ENCODE measurements at regions not wholly inside any gene's neighbourhood (a gene's known extent, or its start where the extent isn't known, plus 50 kb on each side); places are given as distances from the start of the nearest gene placed in this dataset.

DNA sequence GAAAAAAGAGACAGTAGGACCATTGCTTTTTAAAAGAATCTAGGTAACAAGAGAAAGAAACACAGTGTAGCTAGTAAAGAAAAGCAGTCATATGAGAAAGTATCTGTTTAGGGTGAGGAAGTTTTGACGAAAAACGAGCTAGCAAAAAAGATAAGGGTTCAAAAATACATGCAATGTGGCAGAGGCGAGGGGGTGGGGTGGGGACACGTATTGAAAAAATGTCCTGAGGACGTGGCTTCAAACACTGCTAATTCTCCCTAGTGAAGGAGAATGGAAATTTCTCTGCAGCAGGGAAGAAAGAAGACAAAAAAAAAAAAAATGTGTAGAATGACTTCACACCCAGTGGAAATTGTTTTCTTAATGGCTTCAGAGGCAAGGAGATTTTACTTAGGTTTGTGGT, 856.4 kb upstream of the INTU start:
- no peak for DNase-seq (ENCODE audit: low spot score)
- no peak overlapping the region for H3K4me3 ChIP-seq (ENCODE audit: low read depth in 1 of 3, low read length in 3 of 3)
- H3K4me1 ChIP-seq (ENCODE audit: control insufficient read depth in 4 of 4, insufficient read depth in 4 of 4, low read length in 3 of 4), result no peaks in the 10 kb centered on the region
- H3K9me3 ChIP-seq (ENCODE audit: control insufficient read depth in 4 of 4, low read length in 3 of 4), result no peaks in the 10 kb centered on the region
- WGBS, result 48% methylated on average over 5 of the region's 5 CpGs
- TF ChIP-seq, protein P1, sequence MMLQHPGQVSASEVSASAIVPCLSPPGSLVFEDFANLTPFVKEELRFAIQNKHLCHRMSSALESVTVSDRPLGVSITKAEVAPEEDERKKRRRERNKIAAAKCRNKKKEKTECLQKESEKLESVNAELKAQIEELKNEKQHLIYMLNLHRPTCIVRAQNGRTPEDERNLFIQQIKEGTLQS (IDR thresholded peaks at IDR 0.05), result no peak
- TF ChIP-seq JUND (IDR thresholded peaks at IDR 0.05) (no peak), FOXA2 (IDR thresholded peaks at IDR 0.05) (no peak), HNF4A (conservative IDR thresholded peaks at IDR 0.05) (no peak), HNF4G (IDR thresholded peaks at IDR 0.05) (no peak), FOXA1 (IDR thresholded peaks at IDR 0.05) (no peak), YY1 (IDR thresholded peaks at IDR 0.05) (no peak), GABPA (IDR thresholded peaks at IDR 0.05 in 1 of 2, conservative IDR thresholded peaks at IDR 0.05 in 1 of 2) (no peak), RAD21 (IDR thresholded peaks at IDR 0.05) (no peak), SP1 (IDR thresholded peaks at IDR 0.05) (no peak)
- TF ChIP-seq, protein P2, sequence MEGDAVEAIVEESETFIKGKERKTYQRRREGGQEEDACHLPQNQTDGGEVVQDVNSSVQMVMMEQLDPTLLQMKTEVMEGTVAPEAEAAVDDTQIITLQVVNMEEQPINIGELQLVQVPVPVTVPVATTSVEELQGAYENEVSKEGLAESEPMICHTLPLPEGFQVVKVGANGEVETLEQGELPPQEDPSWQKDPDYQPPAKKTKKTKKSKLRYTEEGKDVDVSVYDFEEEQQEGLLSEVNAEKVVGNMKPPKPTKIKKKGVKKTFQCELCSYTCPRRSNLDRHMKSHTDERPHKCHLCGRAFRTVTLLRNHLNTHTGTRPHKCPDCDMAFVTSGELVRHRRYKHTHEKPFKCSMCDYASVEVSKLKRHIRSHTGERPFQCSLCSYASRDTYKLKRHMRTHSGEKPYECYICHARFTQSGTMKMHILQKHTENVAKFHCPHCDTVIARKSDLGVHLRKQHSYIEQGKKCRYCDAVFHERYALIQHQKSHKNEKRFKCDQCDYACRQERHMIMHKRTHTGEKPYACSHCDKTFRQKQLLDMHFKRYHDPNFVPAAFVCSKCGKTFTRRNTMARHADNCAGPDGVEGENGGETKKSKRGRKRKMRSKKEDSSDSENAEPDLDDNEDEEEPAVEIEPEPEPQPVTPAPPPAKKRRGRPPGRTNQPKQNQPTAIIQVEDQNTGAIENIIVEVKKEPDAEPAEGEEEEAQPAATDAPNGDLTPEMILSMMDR (IDR thresholded peaks at IDR 0.05; ENCODE audit: low read depth, low read length, missing input control), result no peak
- TF ChIP-seq, protein P3, sequence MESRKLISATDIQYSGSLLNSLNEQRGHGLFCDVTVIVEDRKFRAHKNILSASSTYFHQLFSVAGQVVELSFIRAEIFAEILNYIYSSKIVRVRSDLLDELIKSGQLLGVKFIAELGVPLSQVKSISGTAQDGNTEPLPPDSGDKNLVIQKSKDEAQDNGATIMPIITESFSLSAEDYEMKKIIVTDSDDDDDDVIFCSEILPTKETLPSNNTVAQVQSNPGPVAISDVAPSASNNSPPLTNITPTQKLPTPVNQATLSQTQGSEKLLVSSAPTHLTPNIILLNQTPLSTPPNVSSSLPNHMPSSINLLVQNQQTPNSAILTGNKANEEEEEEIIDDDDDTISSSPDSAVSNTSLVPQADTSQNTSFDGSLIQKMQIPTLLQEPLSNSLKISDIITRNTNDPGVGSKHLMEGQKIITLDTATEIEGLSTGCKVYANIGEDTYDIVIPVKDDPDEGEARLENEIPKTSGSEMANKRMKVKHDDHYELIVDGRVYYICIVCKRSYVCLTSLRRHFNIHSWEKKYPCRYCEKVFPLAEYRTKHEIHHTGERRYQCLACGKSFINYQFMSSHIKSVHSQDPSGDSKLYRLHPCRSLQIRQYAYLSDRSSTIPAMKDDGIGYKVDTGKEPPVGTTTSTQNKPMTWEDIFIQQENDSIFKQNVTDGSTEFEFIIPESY (IDR thresholded peaks at IDR 0.05), result no peak
- TF ChIP-seq, protein P4, sequence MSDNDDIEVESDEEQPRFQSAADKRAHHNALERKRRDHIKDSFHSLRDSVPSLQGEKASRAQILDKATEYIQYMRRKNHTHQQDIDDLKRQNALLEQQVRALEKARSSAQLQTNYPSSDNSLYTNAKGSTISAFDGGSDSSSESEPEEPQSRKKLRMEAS (IDR thresholded peaks at IDR 0.05), result no peak
- no peaks in the 10 kb centered on the region for H3K27me3 ChIP-seq (ENCODE audit: control insufficient read depth in 4 of 4, insufficient read depth in 4 of 4, low read length in 3 of 4)
- H3K9ac ChIP-seq (ENCODE audit: low read depth in 1 of 2, low read length in 2 of 2), result no peak overlapping the region
- H3K36me3 ChIP-seq (ENCODE audit: control insufficient read depth in 4 of 4, insufficient read depth in 3 of 4, low read depth in 1 of 4, low read length in 3 of 4), result no peaks in the 10 kb centered on the region
- H3K27ac ChIP-seq (ENCODE audit: low read depth in 1 of 2, low read length in 2 of 2), result no peak overlapping the region

DNA sequence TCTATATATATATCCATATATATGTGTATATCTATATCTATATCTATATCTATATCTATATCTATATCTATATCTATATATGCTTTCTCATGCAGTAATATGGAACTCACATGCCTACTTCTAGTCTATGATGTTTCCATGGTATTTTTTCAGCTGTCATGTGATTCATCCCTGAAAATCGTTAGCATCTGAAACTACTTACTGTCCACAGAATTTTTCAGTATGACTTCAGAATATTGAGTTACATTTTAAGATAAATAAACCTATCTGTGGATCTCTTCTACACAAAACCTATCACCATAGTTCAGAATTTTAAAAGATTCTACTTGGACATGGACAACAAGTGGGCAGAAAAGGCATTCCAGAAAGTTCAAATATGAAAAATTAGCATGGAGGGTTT, 855.1 kb upstream of the INTU start:
- H3K9me3 ChIP-seq (ENCODE audit: control insufficient read depth in 4 of 4, low read length in 3 of 4), result no peaks in the 10 kb centered on the region
- no peak overlapping the region for H3K4me3 ChIP-seq (ENCODE audit: low read depth in 1 of 3, low read length in 3 of 3)
- no peak overlapping the region for H3K27ac ChIP-seq (ENCODE audit: low read depth in 1 of 2, low read length in 2 of 2)
- H3K9ac ChIP-seq (ENCODE audit: low read depth in 1 of 2, low read length in 2 of 2), result no peak overlapping the region
- no peak for DNase-seq (ENCODE audit: low spot score)
- TF ChIP-seq, protein P1 (IDR thresholded peaks at IDR 0.05), result no peak
- TF ChIP-seq EGR1 (IDR thresholded peaks at IDR 0.05; ENCODE audit: low read depth in 2 of 2) (no peak), TAF1 (conservative IDR thresholded peaks at IDR 0.05) (no peak), JUND (IDR thresholded peaks at IDR 0.05) (no peak), RXRA (IDR thresholded peaks at IDR 0.05) (no peak), RAD21 (IDR thresholded peaks at IDR 0.05) (no peak)
- TF ChIP-seq, protein P2 (IDR thresholded peaks at IDR 0.05; ENCODE audit: low read depth, low read length, missing input control), result no peak
- TF ChIP-seq, protein P3 (IDR thresholded peaks at IDR 0.05), result no peak
- H3K27me3 ChIP-seq (ENCODE audit: control insufficient read depth in 4 of 4, insufficient read depth in 4 of 4, low read length in 3 of 4), result no peaks in the 10 kb centered on the region
- no peaks in the 10 kb centered on the region for H3K4me1 ChIP-seq (ENCODE audit: control insufficient read depth in 4 of 4, insufficient read depth in 4 of 4, low read length in 3 of 4)
- no peaks in the 10 kb centered on the region for H3K36me3 ChIP-seq (ENCODE audit: control insufficient read depth in 4 of 4, insufficient read depth in 3 of 4, low read depth in 1 of 4, low read length in 3 of 4)
- WGBS, result 71% methylated on average over 1 of the region's 1 CpG
